Gastroesophageal sphincter (tissue), 3 donors: ENCODE measurements at regions not wholly inside any gene's neighbourhood (a gene's known extent, or its start where the extent isn't known, plus 50 kb on each side); places are given as distances from the start of the nearest gene placed in this dataset.

Source experiments
- CTCF ChIP-seq, 4 experiments: fragments of 200-600 bp in 2 of 4; fragments of 450-650 bp in 2 of 4; sonication (generic) in 1 of 4; IDR thresholded peaks; one replicate each; pipeline ENCODE4 v1.5.1; 2017 to 2019; ENCODE audit warnings: antibody characterized with exemption in 4 of 4, mild to moderate bottlenecking in 2 of 4, moderate library complexity in 2 of 4
- EP300 ChIP-seq: sonication (generic); formaldehyde crosslinking; IDR thresholded peaks from one replicate; pipeline ENCODE4 v1.6.1; 2017; ENCODE audit warnings: antibody characterized with exemption, mild to moderate bottlenecking
- POLR2A ChIP-seq, 2 donors: fragments of 450-650 bp; IDR thresholded peaks; one replicate each; pipeline ENCODE4 v1.6.1; 2017; ENCODE audit warnings: antibody characterized with exemption in 2 of 2, mild to moderate bottlenecking in 2 of 2, moderate library complexity in 1 of 2
- POLR2AphosphoS5 ChIP-seq: sonication (generic); formaldehyde crosslinking; IDR thresholded peaks from one replicate; pipeline ENCODE4 v1.6.1; 2017; ENCODE audit warnings: antibody characterized with exemption

- no peak for TF ChIP-seq POLR2AphosphoS5
- no peak for TF ChIP-seq CTCF (IDR thresholded peaks at IDR 0.05)
- no peak for TF ChIP-seq POLR2A (IDR thresholded peaks at IDR 0.05)
- no peak for TF ChIP-seq EP300
Measured at GRCh38 chr3:180391001-180391400, 211.0 kb upstream of the TTC14 start.
